ENCODE measurements at regions not wholly inside any gene's neighbourhood (a gene's known extent, or its start where the extent isn't known, plus 50 kb on each side); places are given as distances from the start of the nearest gene placed in this dataset.

- no peaks in the 10 kb centered on the region for H3K36me3 ChIP-seq
- ATAC-seq (no peak), DNase-seq (no peak)
- H3K27ac ChIP-seq, result no peak overlapping the region
- H3K4me3 ChIP-seq, result no peak overlapping the region
- no peak for TF ChIP-seq POLR2A (IDR thresholded peaks at IDR 0.05)
- TF ChIP-seq, protein P1, sequence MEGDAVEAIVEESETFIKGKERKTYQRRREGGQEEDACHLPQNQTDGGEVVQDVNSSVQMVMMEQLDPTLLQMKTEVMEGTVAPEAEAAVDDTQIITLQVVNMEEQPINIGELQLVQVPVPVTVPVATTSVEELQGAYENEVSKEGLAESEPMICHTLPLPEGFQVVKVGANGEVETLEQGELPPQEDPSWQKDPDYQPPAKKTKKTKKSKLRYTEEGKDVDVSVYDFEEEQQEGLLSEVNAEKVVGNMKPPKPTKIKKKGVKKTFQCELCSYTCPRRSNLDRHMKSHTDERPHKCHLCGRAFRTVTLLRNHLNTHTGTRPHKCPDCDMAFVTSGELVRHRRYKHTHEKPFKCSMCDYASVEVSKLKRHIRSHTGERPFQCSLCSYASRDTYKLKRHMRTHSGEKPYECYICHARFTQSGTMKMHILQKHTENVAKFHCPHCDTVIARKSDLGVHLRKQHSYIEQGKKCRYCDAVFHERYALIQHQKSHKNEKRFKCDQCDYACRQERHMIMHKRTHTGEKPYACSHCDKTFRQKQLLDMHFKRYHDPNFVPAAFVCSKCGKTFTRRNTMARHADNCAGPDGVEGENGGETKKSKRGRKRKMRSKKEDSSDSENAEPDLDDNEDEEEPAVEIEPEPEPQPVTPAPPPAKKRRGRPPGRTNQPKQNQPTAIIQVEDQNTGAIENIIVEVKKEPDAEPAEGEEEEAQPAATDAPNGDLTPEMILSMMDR (IDR thresholded peaks at IDR 0.05), result no peak
- H3K4me1 ChIP-seq, result no peaks in the 10 kb centered on the region
- 68 to 75% (median 73%) methylated on average over 5 of the region's 5 CpGs for WGBS, 4 donors
- no peaks in the 10 kb centered on the region for H3K27me3 ChIP-seq
- no peaks in the 10 kb centered on the region for H3K9me3 ChIP-seq
- intact Hi-C loops (cut with DNase I), result no loop called here
Measured at GRCh38 chr5:77920359-77921058, 144.4 kb upstream of the TBCA start.

DNA sequence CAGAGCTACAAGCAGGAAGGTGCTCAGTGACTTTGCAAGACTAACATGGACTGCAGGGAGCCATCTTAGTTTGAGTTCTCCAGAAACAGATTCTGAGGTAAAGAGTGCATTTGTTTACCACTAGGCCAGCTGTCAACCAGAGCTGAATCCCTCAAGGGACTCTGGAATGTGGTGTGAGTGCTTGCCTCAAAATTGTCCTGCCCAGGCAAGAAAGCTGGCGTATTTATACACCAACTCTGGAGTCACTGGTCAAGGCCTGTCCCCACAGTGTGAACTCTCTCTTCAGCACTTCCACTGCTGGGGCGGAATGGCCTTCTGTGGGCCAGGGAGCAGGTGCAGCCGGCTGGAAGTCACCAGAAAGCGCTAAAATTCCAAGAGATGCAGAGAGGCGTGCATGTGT lies 139.2 kb upstream of the TBCA start:
- Histone ChIP-seq H3K9me3 (peaks cover 0 to 9% (median 0%) of the 10 kb centered on the region in 12 donors), H3K27me3 (peaks cover 0 to 21% (median 0%) of the 10 kb centered on the region in 9 donors), H3K4me1 (no peaks in the 10 kb centered on the region), H3K36me3 (no peaks in the 10 kb centered on the region), H3K4me3 (no peak overlapping the region), H3K27ac (no peak overlapping the region)
- DNase-seq (no peak), ATAC-seq (no peak)
- TF ChIP-seq, protein P1 (IDR thresholded peaks at IDR 0.05), result no peak
- no peak for TF ChIP-seq POLR2A (IDR thresholded peaks at IDR 0.05)
- intact Hi-C loops (cut with DNase I), result no loop called here
- 78 to 95% (median 92%) methylated on average over 5 of the region's 5 CpGs for WGBS, 4 donors

GRCh38 chr5:77912721-77913120 lies 136.6 kb upstream of the TBCA start:
- DNase-seq, result no peak
- 49 to 56% (median 52%) methylated on average over 6 of the region's 6 CpGs for WGBS, 4 donors
- H3K4me1 ChIP-seq, result no peaks in the 10 kb centered on the region
- H3K36me3 ChIP-seq, result no peaks in the 10 kb centered on the region
- H3K4me3 ChIP-seq, result no peak overlapping the region
- intact Hi-C loops (cut with DNase I), result no loop called here
- TF ChIP-seq, protein P1 (IDR thresholded peaks at IDR 0.05), result no peak
- H3K27me3 ChIP-seq, result peaks cover 0 to 21% (median 0%) of the 10 kb centered on the region in 9 donors
- H3K9me3 ChIP-seq, result peaks cover 0 to 9% (median 0%) of the 10 kb centered on the region in 12 donors
- ATAC-seq, result no peak
- H3K27ac ChIP-seq, result no peak overlapping the region

DNA sequence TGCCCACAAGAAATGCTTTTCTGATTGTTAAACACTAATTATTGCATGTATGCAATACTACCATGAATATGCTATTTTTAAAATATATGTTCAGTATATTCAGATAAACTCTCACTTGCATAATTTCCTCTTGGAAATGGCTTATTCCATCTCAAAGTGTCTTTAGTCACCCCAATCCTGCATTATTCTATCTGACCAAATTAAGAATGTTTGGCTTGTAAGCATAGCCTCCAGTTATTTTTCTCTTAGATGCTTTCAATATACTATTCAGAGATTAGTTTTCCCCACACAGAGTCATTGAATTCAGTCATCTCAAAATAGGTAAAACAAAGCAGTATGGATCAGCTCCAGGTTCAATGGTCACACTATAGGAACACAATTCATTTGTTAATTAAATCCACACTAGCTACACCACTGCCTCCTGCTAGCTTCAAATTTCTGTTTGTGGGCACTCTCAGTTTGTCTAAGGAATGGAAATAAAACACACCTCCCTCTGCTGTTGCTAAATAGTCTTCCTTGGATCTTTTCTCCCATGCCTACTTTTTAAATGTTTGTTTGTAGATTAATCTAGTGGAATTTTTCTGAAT lies 134.6 kb upstream of the TBCA start:
- TF ChIP-seq, protein P1 (IDR thresholded peaks at IDR 0.05), result no peak
- DNase-seq, result no peak
- ATAC-seq, result no peak
- Histone ChIP-seq H3K9me3 (peaks cover 0 to 9% (median 0%) of the 10 kb centered on the region in 12 donors), H3K36me3 (no peaks in the 10 kb centered on the region), H3K4me3 (no peak overlapping the region), H3K27ac (no peak overlapping the region), H3K27me3 (peaks cover 0 to 21% (median 3%) of the 10 kb centered on the region in 9 donors), H3K4me1 (no peaks in the 10 kb centered on the region)
- intact Hi-C loops (cut with DNase I), result no loop called here

All from heart left ventricle (tissue), 16 donors.